Fibroblast of peridontal ligament (primary cell): ENCODE measurements at regions not wholly inside any gene's neighbourhood (a gene's known extent, or its start where the extent isn't known, plus 50 kb on each side); places are given as distances from the start of the nearest gene placed in this dataset.
A peak's percentile ranks its signal among the peaks of the same experiment; 100 is the strongest.

Source experiments
- DNase-seq: peaks from one replicate; pipeline ENCODE4 v3.0.0-alpha.2; 2010; ENCODE audit errors: extremely low read depth

- no peak for DNase-seq
Observed at GRCh38 chr18:46265196-46266156, 161.3 kb downstream of the HAUS1 start.

- DNase-seq = no peak
Observed at GRCh38 chr18:46266473-46266872, 162.3 kb downstream of the HAUS1 start.

- DNase-seq = no peak
Observed at GRCh38 chr18:46268671-46269070, 164.5 kb downstream of the HAUS1 start.

- no peak for DNase-seq
Observed at GRCh38 chr18:46269275-46269674, 165.1 kb downstream of the HAUS1 start.

GRCh38 chr18:46271488-46271887 is 167.3 kb downstream of the HAUS1 start:
- no peak for DNase-seq

GRCh38 chr18:46273861-46274260 is 169.7 kb downstream of the HAUS1 start:
- DNase-seq = no peak

DNA sequence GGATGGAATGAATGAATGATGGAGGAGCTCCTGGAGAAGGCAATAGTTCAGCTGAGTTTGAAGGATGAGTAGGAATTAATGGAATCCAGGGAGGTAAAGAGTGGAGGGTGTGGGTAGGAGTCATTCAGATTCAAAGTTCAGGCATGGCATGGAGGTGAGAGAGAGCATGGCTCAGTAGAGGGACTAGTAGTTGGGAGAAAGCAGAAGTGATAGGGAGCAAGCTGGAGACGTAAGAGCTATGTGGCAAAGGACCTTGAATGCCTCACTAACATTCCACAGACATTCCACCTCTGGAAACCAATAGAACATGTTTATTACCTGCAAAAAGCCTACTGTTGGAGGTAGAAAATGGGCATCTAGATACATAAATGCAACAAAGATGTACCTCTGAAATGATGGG is 170.1 kb downstream of the HAUS1 start:
- no peak for DNase-seq

DNA sequence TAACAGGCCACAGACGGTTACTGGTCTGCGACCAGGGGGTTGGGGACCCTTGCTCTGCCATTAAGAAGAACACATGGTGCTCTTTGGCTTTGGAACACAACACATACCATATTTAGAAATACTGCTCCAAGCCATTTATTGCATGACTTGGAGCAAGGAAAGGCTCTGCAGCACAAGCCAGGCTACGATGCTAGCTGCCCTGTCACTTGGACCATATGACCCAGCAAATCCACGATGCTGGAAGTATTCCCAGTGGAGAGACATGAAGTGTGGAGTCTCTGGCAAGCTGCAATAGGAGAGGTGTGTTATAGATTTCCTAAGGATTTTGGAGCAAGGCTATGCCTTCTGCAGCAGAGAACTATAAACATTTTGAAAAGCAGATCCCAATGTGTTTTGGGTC is 171.2 kb downstream of the HAUS1 start:
- DNase-seq = no peak

- DNase-seq = no peak
Observed at GRCh38 chr18:46276748-46277147, 172.6 kb downstream of the HAUS1 start.

- DNase-seq = peak; percentile 71
Observed at GRCh38 chr18:46278481-46279465, 174.6 kb downstream of the HAUS1 start.

GRCh38 chr18:46279673-46280072 is 175.5 kb downstream of the HAUS1 start:
- no peak for DNase-seq

DNA sequence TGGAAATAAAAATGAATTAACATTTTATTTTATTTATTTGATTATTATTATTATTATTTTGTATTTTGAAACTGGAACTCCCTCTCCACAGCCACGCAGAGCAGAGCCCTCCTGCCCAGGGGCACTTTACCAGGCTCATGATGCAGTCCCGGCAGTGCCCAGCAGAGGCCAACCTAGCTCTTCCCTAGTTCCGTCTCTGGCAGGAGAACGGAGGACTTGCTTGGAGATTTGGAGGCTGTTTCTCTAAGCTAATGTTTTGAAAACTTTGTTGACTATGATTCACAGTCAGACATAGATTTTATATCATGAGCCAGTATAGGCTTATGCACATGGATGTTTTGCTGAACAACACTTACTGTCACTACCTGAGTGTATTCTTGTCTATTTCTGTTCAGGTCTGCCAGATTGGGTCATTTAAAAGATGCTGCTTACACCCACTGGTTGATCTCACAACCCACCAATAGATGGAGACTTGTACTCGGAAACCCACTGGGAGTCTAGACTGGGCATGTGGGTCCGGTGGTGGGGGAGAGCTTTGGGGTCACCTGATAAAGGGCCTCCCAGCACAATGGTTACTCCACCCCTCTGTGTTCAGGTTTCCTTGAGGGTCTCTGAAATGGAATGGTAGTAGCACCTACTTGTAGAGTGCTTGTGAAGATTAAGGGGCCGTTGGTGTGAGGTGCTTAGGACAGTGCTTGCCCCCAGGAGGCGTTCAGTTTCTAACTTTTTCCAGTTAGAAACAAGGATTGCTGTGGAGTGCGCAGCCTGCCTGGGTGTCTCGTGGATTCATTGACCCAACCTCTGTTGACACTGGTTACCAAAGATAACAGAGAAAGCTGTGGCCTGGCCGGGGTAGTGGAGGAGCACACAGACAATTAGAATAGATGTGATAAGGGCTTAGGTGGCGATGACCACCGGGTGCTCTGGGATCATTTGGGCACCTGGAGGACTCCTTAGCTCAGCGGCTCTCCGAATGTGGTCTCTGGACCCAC is 177.3 kb downstream of the HAUS1 start:
- DNase-seq = peak; percentile 79

- DNase-seq = no peak
Observed at GRCh38 chr18:46282177-46282570, 178.0 kb downstream of the HAUS1 start.

DNA sequence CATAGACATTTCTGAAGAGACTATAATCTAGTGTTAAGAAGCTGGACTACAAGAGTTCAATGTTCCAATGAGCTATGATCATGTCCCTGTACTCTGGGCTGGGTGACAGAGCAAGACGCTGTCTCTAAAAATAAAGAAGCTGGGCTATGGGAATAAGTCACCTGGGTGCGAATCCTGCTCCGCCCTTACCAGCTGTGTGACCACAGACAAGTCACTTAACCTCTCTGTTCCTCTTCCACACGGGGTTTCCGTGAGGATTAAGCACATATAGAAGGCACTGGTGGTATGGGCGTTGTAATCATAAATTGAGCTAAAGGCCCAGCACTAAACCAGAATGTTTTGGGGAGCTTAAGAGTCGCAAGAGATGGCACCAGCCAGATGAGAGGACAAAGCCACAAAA is 178.5 kb downstream of the HAUS1 start:
- no peak for DNase-seq

GRCh38 chr18:46283268-46283667 is 179.1 kb downstream of the HAUS1 start:
- DNase-seq = no peak

GRCh38 chr18:46283895-46284295 is 179.7 kb downstream of the HAUS1 start:
- DNase-seq = no peak

DNA sequence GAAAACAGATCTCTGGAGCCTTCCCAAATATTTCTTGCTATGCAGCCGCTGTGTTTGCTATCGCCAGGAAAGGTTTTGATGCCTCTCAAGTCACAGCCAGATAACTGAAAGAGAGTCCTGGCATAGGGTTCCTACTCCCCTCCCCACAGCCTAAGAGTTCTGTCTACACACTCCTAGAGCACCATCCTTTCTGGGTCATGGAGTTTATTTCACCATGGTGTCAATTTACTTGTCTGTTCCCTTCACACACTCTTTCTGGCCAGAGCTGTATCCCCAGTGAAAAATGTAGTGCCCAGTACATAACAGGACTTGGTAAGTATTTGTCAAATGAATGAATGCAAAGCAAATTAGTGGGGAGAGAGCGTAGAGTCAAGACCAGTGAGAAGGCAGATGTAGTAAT is 185.3 kb downstream of the HAUS1 start:
- DNase-seq = no peak

GRCh38 chr18:46289931-46290330 is 185.7 kb downstream of the HAUS1 start:
- no peak for DNase-seq

- DNase-seq = no peak
Observed at GRCh38 chr18:46290440-46291020, 186.3 kb downstream of the HAUS1 start.

- peak; percentile 12 for DNase-seq
Observed at GRCh38 chr18:46291149-46291548, 187.0 kb downstream of the HAUS1 start.

- no peak for DNase-seq
Observed at GRCh38 chr18:46293742-46294181, 189.6 kb downstream of the HAUS1 start.
